ENCODE measurements at regions not wholly inside any gene's neighbourhood (a gene's known extent, or its start where the extent isn't known, plus 50 kb on each side); places are given as distances from the start of the nearest gene placed in this dataset.
"Not testable (repeated sequence)": the region's sequence is repeated elsewhere in the genome, so short reads cannot be mapped to it uniquely, and the experiment has no call there.

- DNase-seq (ENCODE audit: extremely low read depth in 1 of 2, low read depth in 1 of 2): no peak
Measured at GRCh38 chr6:169145496-169145895, 108.2 kb downstream of the THBS2 start.

GRCh38 chr6:169144356-169144755, 109.3 kb downstream of the THBS2 start:
- DNase-seq (ENCODE audit: extremely low read depth in 1 of 2, low read depth in 1 of 2): no peak

GRCh38 chr6:169142538-169142844, 111.2 kb downstream of the THBS2 start:
- no peak for DNase-seq (ENCODE audit: extremely low read depth in 1 of 2, low read depth in 1 of 2)

GRCh38 chr6:169141671-169142537, 111.7 kb downstream of the THBS2 start:
- DNase-seq (ENCODE audit: extremely low read depth in 1 of 2, low read depth in 1 of 2): no peak

- no peak for DNase-seq (ENCODE audit: extremely low read depth in 1 of 2, low read depth in 1 of 2)
Measured at GRCh38 chr6:169140986-169141495, 112.6 kb downstream of the THBS2 start.

- DNase-seq (ENCODE audit: extremely low read depth in 1 of 2, low read depth in 1 of 2): no peak
Measured at GRCh38 chr6:169139179-169139971, 114.3 kb downstream of the THBS2 start.

- DNase-seq (ENCODE audit: extremely low read depth in 1 of 2, low read depth in 1 of 2): no peak
Measured at GRCh38 chr6:169132352-169132940, 121.2 kb downstream of the THBS2 start.

GRCh38 chr6:169131390-169131789, 122.3 kb downstream of the THBS2 start:
- no peak for DNase-seq (ENCODE audit: extremely low read depth in 1 of 2, low read depth in 1 of 2)

- DNase-seq (ENCODE audit: extremely low read depth in 1 of 2, low read depth in 1 of 2): no peak
Measured at GRCh38 chr6:169130113-169130512, 123.5 kb downstream of the THBS2 start.

- DNase-seq (ENCODE audit: extremely low read depth in 1 of 2, low read depth in 1 of 2): no peak
Measured at GRCh38 chr6:169121013-169121412, 132.6 kb downstream of the THBS2 start.

- no peak for DNase-seq (ENCODE audit: extremely low read depth in 1 of 2, low read depth in 1 of 2)
Measured at GRCh38 chr6:169119669-169120068, 134.0 kb downstream of the THBS2 start.

GRCh38 chr6:169118346-169118830, 135.3 kb downstream of the THBS2 start:
- no peak for DNase-seq (ENCODE audit: extremely low read depth in 1 of 2, low read depth in 1 of 2)

- DNase-seq (ENCODE audit: extremely low read depth in 1 of 2, low read depth in 1 of 2): no peak
Measured at GRCh38 chr6:169117663-169118062, 136.0 kb downstream of the THBS2 start.

GRCh38 chr6:169115632-169116031, 138.0 kb downstream of the THBS2 start:
- DNase-seq (ENCODE audit: extremely low read depth in 1 of 2, low read depth in 1 of 2): no peak

GRCh38 chr6:169114632-169115031, 139.0 kb downstream of the THBS2 start:
- not testable (repeated sequence) for DNase-seq (ENCODE audit: extremely low read depth in 1 of 2, low read depth in 1 of 2)

GRCh38 chr6:169112483-169113320, 140.9 kb downstream of the THBS2 start:
- DNase-seq (ENCODE audit: extremely low read depth in 1 of 2, low read depth in 1 of 2): no peak

GRCh38 chr6:169111203-169111602, 142.4 kb downstream of the THBS2 start:
- no peak for DNase-seq (ENCODE audit: extremely low read depth in 1 of 2, low read depth in 1 of 2)

- no peak for DNase-seq (ENCODE audit: extremely low read depth in 1 of 2, low read depth in 1 of 2)
Measured at GRCh38 chr6:169109411-169110220, 144.0 kb downstream of the THBS2 start.

- no peak for DNase-seq (ENCODE audit: extremely low read depth in 1 of 2, low read depth in 1 of 2)
Measured at GRCh38 chr6:169108753-169109152, 144.9 kb downstream of the THBS2 start.

- no peak for DNase-seq (ENCODE audit: extremely low read depth in 1 of 2, low read depth in 1 of 2)
Measured at GRCh38 chr6:169106176-169106575, 147.5 kb downstream of the THBS2 start.

Data from stimulated activated CD8-positive, alpha-beta memory T cell treated with anti-CD3 and anti-CD28 coated beads, Interleukin-7, amount 100 ng/mL, for 48 hours (primary cell).